K562 (cell line): ENCODE measurements at regions not wholly inside any gene's neighbourhood (a gene's known extent, or its start where the extent isn't known, plus 50 kb on each side); places are given as distances from the start of the nearest gene placed in this dataset.

Experiments used
- ATAC-seq: fragments of 200-7000 bp; cut with Tn5 transposase; 3 replicates; pipeline ENCODE4 v1.9.1; 2020; ENCODE audit warnings: moderate library complexity
- BruUV-seq: library from RNA; stranded (reverse); fragments of 400-500 nt; replicated peaks from 2 replicates; lab custom pipeline; 2021; lab: Mats Ljungman, UMichigan
- CTCF ChIA-PET: fragments of 300-600 bp; formaldehyde crosslinking; extraction: SDS; loops from one replicate; lab custom pipeline; 2021; ENCODE audit warnings: low intra/inter-chr PET ratio; lab: Yijun Ruan, JAX
- POLR2A ChIA-PET: fragments of 300-600, 350-650 bp; sonication (Branson Sonifier 250); formaldehyde crosslinking; extraction: SDS; loops from one replicate; lab custom pipeline; 2021; ENCODE audit warnings: antibody characterized with exemption, inconsistent platforms; lab: Yijun Ruan, JAX
- DNase-seq, 4 experiments: peaks; one replicate each; pipeline versions ENCODE4 v3.0.0 to v3.0.0-alpha.2; 2011 to 2018; ENCODE audit warnings: low spot score in 3 of 4, mixed read lengths in 3 of 4; ENCODE audit errors: extremely low read depth in 1 of 4
- FAIRE-seq: peaks from 2 replicates; lab custom pipeline; 2011; peaks lifted over from hg19 to GRCh38; lab: Jason Lieb, UNC
- H2AFZ ChIP-seq: 2 replicates; pipeline ENCODE4 v1.6.0; 2011; ENCODE audit warnings: low read depth, low read length, control low read depth, inconsistent platforms
- H3K27ac ChIP-seq: fragments of 200-600 bp; 3 replicates; pipeline ENCODE4 v1.8.0; 2011; ENCODE audit warnings: low read depth, mild to moderate bottlenecking, control low read depth, inconsistent platforms, low read length, moderate library complexity, mixed read lengths; ENCODE audit errors: extremely low read depth
- H3K27me3 ChIP-seq, 2 experiments: fragments of 300-600 bp in 1 of 2; 2 replicates in 1 of 2; 3 replicates in 1 of 2; pipeline versions ENCODE4 v1.6.0 to v1.8.0; 2011; ENCODE audit warnings: inconsistent platforms in 2 of 2, low read length in 2 of 2, mild to moderate bottlenecking in 1 of 2, mixed read lengths in 1 of 2, moderate library complexity in 1 of 2; ENCODE audit not compliant: control insufficient read depth in 2 of 2, insufficient read depth in 2 of 2
- H3K36me3 ChIP-seq: fragments of 300-600 bp; 3 replicates; pipeline ENCODE4 v1.8.0; 2011; ENCODE audit warnings: mild to moderate bottlenecking, low read length, inconsistent platforms; ENCODE audit not compliant: control insufficient read depth, insufficient read depth
- H3K4me1 ChIP-seq, 2 experiments: fragments of 200-600 bp in 1 of 2; replicated peaks in 1 of 2; 2 replicates in 1 of 2; 3 replicates in 1 of 2; pipeline versions ENCODE4 v1.5.1 to v1.8.0; 2011; ENCODE audit warnings: inconsistent platforms in 2 of 2, low read length in 2 of 2, mild to moderate bottlenecking in 1 of 2, mixed read lengths in 1 of 2, moderate library complexity in 1 of 2; ENCODE audit not compliant: control insufficient read depth in 2 of 2, insufficient read depth in 2 of 2
- H3K4me2 ChIP-seq: 2 replicates; pipeline ENCODE4 v1.6.1; 2011; ENCODE audit warnings: low read length, control low read depth, inconsistent platforms, mixed read lengths; ENCODE audit not compliant: insufficient read depth
- H3K4me3 ChIP-seq: fragments of 200-600 bp; sonication (generic), shearing (Covaris generic); 2 replicates; pipeline ENCODE4 v1.5.1; 2016; ENCODE audit warnings: control low read depth, inconsistent platforms
- H3K79me2 ChIP-seq: fragments of 200-600 bp; 3 replicates; pipeline ENCODE4 v1.8.0; 2011; ENCODE audit warnings: low read length, inconsistent platforms; ENCODE audit not compliant: control insufficient read depth, insufficient read depth
- H3K9ac ChIP-seq, 2 experiments: 2 replicates each; pipeline versions ENCODE4 v1.6.0 to v1.6.1; 2011; ENCODE audit warnings: low read depth in 2 of 2, low read length in 2 of 2, control low read depth in 1 of 2, inconsistent platforms in 1 of 2, mild to moderate bottlenecking in 1 of 2, mixed read lengths in 1 of 2; ENCODE audit not compliant: insufficient read depth in 1 of 2
- H3K9me1 ChIP-seq: one replicate; pipeline ENCODE4 v1.6.0; 2011; ENCODE audit warnings: inconsistent platforms, mild to moderate bottlenecking, low read length, moderate library complexity; ENCODE audit not compliant: control insufficient read depth, insufficient read depth
- H3K9me3 ChIP-seq: replicated peaks from 2 replicates; pipeline ENCODE4 v1.5.1; 2011; ENCODE audit warnings: low read depth, low read length, inconsistent platforms; ENCODE audit not compliant: control insufficient read depth, insufficient read depth
- H4K20me1 ChIP-seq: replicated peaks from 2 replicates; pipeline ENCODE4 v1.6.1; 2011; ENCODE audit warnings: low read length, inconsistent platforms, mixed read lengths; ENCODE audit not compliant: control insufficient read depth, insufficient read depth
- CBX1 ChIP-seq: sonication (generic); IDR thresholded peaks from 2 replicates; pipeline ENCODE4 v1.6.1; 2016; ENCODE audit warnings: antibody characterized with exemption, low read depth, mild to moderate bottlenecking
- DMBX1 ChIP-seq: fragments of 250-450 bp; sonication (Bioruptor Pico); IDR thresholded peaks from 2 replicates; pipeline ENCODE4 v1.8.0; 2022; ENCODE audit warnings: inconsistent platforms, mild to moderate bottlenecking, moderate library complexity, borderline replicate concordance
- E2F6 ChIP-seq, 2 experiments: IDR thresholded peaks; 2 replicates each; pipeline ENCODE4 v1.6.1; 2011; ENCODE audit warnings: borderline replicate concordance in 1 of 2, control low read depth in 1 of 2, low read depth in 1 of 2, low read length in 1 of 2, mild to moderate bottlenecking in 1 of 2, mixed read lengths in 1 of 2, moderate library complexity in 1 of 2; ENCODE audit not compliant: insufficient read depth in 1 of 2, insufficient read length in 1 of 2, poor library complexity in 1 of 2, severe bottlenecking in 1 of 2; ENCODE audit errors: extremely low read depth in 1 of 2
- ELF2 ChIP-seq: fragments of 250-450 bp; sonication (Bioruptor Pico); IDR thresholded peaks from 2 replicates; pipeline ENCODE4 v1.5.0; 2021; ENCODE audit warnings: mild to moderate bottlenecking
- GATA2 ChIP-seq: sonication (generic); formaldehyde crosslinking; IDR thresholded peaks from 2 replicates; pipeline ENCODE4 v1.4.0; 2020; ENCODE audit warnings: mild to moderate bottlenecking, missing genetic modification reagents
- HOMEZ ChIP-seq: fragments of 250-450 bp; sonication (Bioruptor Pico); IDR thresholded peaks from 2 replicates; pipeline ENCODE4 v1.4.0; 2020; ENCODE audit warnings: mild to moderate bottlenecking, moderate library complexity
- MITF ChIP-seq: IDR thresholded peaks from 2 replicates; pipeline ENCODE4 v1.6.1; 2014; ENCODE audit warnings: antibody characterized with exemption
- NEUROD1 ChIP-seq: fragments of 150-350 bp; IDR thresholded peaks from 2 replicates; pipeline ENCODE4 v1.6.1; 2014; ENCODE audit warnings: borderline replicate concordance, low read length, low read depth; ENCODE audit not compliant: partially characterized antibody
- NRF1 ChIP-seq, 2 experiments: fragments of 450-650 bp; IDR thresholded peaks in 1 of 2; conservative IDR thresholded peaks in 1 of 2; 2 replicates each; pipeline ENCODE4 v1.6.1; 2014; ENCODE audit warnings: mild to moderate bottlenecking in 2 of 2
- PCBP1 ChIP-seq: fragments of 200-400 bp; formaldehyde crosslinking; IDR thresholded peaks from 2 replicates; pipeline ENCODE4 v1.6.1; 2018; ENCODE audit warnings: mild to moderate bottlenecking, low read depth, low read length; ENCODE audit not compliant: poor library complexity, severe bottlenecking
- RFX5 ChIP-seq: IDR thresholded peaks from 2 replicates; pipeline ENCODE4 v1.6.1; 2011; ENCODE audit warnings: low read depth, mild to moderate bottlenecking, improper control_type of control experiment, low read length
- STAT6 ChIP-seq: sonication (generic); formaldehyde crosslinking; IDR thresholded peaks from 2 replicates; pipeline ENCODE4 v1.8.1; 2023; ENCODE audit warnings: mild to moderate bottlenecking, missing genetic modification reagents
- TAF9B ChIP-seq: fragments of 450-650 bp; IDR thresholded peaks from 2 replicates; pipeline ENCODE4 v1.6.1; 2018; ENCODE audit warnings: mild to moderate bottlenecking; ENCODE audit not compliant: partially characterized antibody
- ZEB2 ChIP-seq: fragments of 450-650 bp; IDR thresholded peaks from 2 replicates; pipeline ENCODE4 v1.6.1; 2016
- ZKSCAN8 ChIP-seq: fragments of 200-800 bp; sonication (Bioruptor generic); IDR thresholded peaks from 2 replicates; pipeline ENCODE4 v1.6.1; 2016; ENCODE audit warnings: missing genetic modification characterization, missing compliant biosample characterization
- ZNF347 ChIP-seq: fragments of 450-650 bp; formaldehyde crosslinking; IDR thresholded peaks from 2 replicates; pipeline ENCODE4 v1.4.0; 2020; ENCODE audit warnings: low read depth, mild to moderate bottlenecking, moderate library complexity
- in situ Hi-C: fragments of 300-500 bp; cut with MboI; formaldehyde crosslinking; loops from 4 replicates; pipeline ENCODE4 v1.15.0; 2018; ENCODE audit warnings: inconsistent platforms, mixed read lengths
- intact Hi-C: fragments of 100-400 bp; cut with micrococcal nuclease; formaldehyde crosslinking; loops from 2 replicates; pipeline ENCODE4 v1.14.2; 2022

GRCh38 chr2:146837857-146838256 lies 1007.0 kb upstream of the ACVR2A start:
- H3K4me2 ChIP-seq = no peak overlapping the region
- ATAC-seq (no peak), DNase-seq (no peak), FAIRE-seq (no peak)
- no peak overlapping the region for H3K9ac ChIP-seq
- no peak overlapping the region for H2AFZ ChIP-seq
- no peaks in the 10 kb centered on the region for H3K9me1 ChIP-seq
- no peaks in the 10 kb centered on the region for H3K27me3 ChIP-seq
- POLR2A ChIA-PET = no interaction called here
- intact Hi-C loops = no loop called here
- CTCF ChIA-PET = no interaction called here
- H3K27ac ChIP-seq = no peak overlapping the region
- H4K20me1 ChIP-seq = no peaks in the 10 kb centered on the region
- no peak overlapping the region for H3K4me3 ChIP-seq
- in situ Hi-C loops = no loop called here
- no peaks in the 10 kb centered on the region for H3K4me1 ChIP-seq
- no peaks in the 10 kb centered on the region for H3K79me2 ChIP-seq
- no TSS peak for BruUV-seq
- no peaks in the 10 kb centered on the region for H3K36me3 ChIP-seq
- H3K9me3 ChIP-seq = peaks cover 1% of the 10 kb centered on the region; the same call in 1 of the 2 replicates
- TF ChIP-seq MITF = no peak
- no peak for TF ChIP-seq PCBP1
- no peak for TF ChIP-seq CBX1
- TF ChIP-seq RFX5 = no peak
- no peak for TF ChIP-seq HOMEZ (CRISPR knock-in tag)
- no peak for TF ChIP-seq STAT6 (CRISPR knock-in tag)
- TF ChIP-seq TAF9B = no peak
- TF ChIP-seq ELF2 (CRISPR knock-in tag) = no peak
- no peak for TF ChIP-seq GATA2 (CRISPR knock-in tag)
- TF ChIP-seq NEUROD1 = no peak
- no peak for TF ChIP-seq ZNF347 (CRISPR knock-in tag)
- no peak for TF ChIP-seq DMBX1 (CRISPR knock-in tag)
- TF ChIP-seq NRF1 (conservative IDR thresholded peaks at IDR 0.05 in 1 of 2, IDR thresholded peaks at IDR 0.05 in 1 of 2) = no peak
- TF ChIP-seq E2F6 (IDR thresholded peaks at IDR 0.05; ENCODE audit: borderline replicate concordance in 1 of 2, extremely low read depth in 1 of 2, insufficient read depth in 1 of 2, insufficient read length in 1 of 2, low read depth in 1 of 2, low read length in 1 of 2, poor library complexity in 1 of 2, severe bottlenecking in 1 of 2) = no peak
- TF ChIP-seq ZKSCAN8 (CRISPR knock-in tag) = no peak
- no peak for TF ChIP-seq ZEB2
